Ovary (tissue), 7 donors: ENCODE measurements at regions not wholly inside any gene's neighbourhood (a gene's known extent, or its start where the extent isn't known, plus 50 kb on each side); places are given as distances from the start of the nearest gene placed in this dataset.

ENCODE experiments used
- DNase-seq, 5 donors: peaks; one replicate each; pipeline ENCODE4 v3.0.0-alpha.2; 2019 to 2020
- H3K27ac ChIP-seq, 2 donors: fragments of 200-600 bp; one replicate each; pipeline versions ENCODE4 v1.5.1 to v1.8.0; 2019 to 2022
- H3K27me3 ChIP-seq: fragments of 200-600 bp; one replicate; pipeline ENCODE4 v1.8.0; 2022
- H3K36me3 ChIP-seq: fragments of 200-600 bp; sonication (generic); one replicate; pipeline ENCODE4 v1.5.1; 2019
- H3K4me1 ChIP-seq: one replicate; pipeline ENCODE4 v1.8.1; 2013; ENCODE audit warnings: mild to moderate bottlenecking, moderate library complexity; ENCODE audit not compliant: insufficient read depth
- H3K4me3 ChIP-seq: fragments of 200-600 bp; sonication (generic); one replicate; pipeline ENCODE4 v1.5.1; 2017
- H3K9me3 ChIP-seq, 2 donors: fragments of 200-600 bp in 1 of 2; sonication (generic) in 1 of 2; one replicate each; pipeline versions ENCODE4 v1.5.1 to v1.8.1; 2013 to 2019; ENCODE audit warnings: mild to moderate bottlenecking in 1 of 2, moderate library complexity in 1 of 2
- EP300 ChIP-seq: sonication (generic); formaldehyde crosslinking; IDR thresholded peaks from one replicate; pipeline ENCODE4 v1.6.1; 2017; ENCODE audit warnings: antibody characterized with exemption
- POLR2A ChIP-seq: fragments of 450-650 bp; IDR thresholded peaks from one replicate; pipeline ENCODE4 v1.6.1; 2017; ENCODE audit warnings: antibody characterized with exemption, mild to moderate bottlenecking, moderate library complexity
- WGBS, 3 donors: extraction: QIAGEN DNeasy Blood & Tissue Kit in 1 of 3; methylation state at CpG; one replicate each; pipeline versions ENCODE4 v1.1.5 to v1.1.7; 2013 to 2017; 5-methylcytosine and 5-hydroxymethylcytosine counted together
- intact Hi-C, 4 donors: fragments of 100-400 bp; cut with DNase I; formaldehyde crosslinking; loops; one replicate each; pipeline versions ENCODE4 v1.11.0 to v1.15.1; 2022 to 2023
- TF ChIP-seq, protein P1 (sequence below), 3 donors: fragments of 450-650 bp in 2 of 3; fragments of 200-600 bp in 1 of 3; IDR thresholded peaks; one replicate each; pipeline versions ENCODE4 v1.5.1 to v1.8.0; 2016 to 2022; ENCODE audit warnings: antibody characterized with exemption in 3 of 3, mild to moderate bottlenecking in 1 of 3
- donor health status: DM: no; HTN: no; CAD: no; lungs with moderate emphysema.
- donor health status: DM: no; HTN: no; CAD: no.
- donor health status: Bipolar disorder and iron deficiency.
- donor health status: DM: no; HTN: no; CAD: no.
- donor health status: DM: yes; HTN: yes; CAD: no.

GRCh38 chr12:92432724-92433441 lies 269.9 kb upstream of the PLEKHG7 start:
- Histone ChIP-seq H3K36me3 (no peaks in the 10 kb centered on the region), H3K9me3 (no peaks in the 10 kb centered on the region), H3K4me1 (no peaks in the 10 kb centered on the region), H3K4me3 (no peak overlapping the region), H3K27ac (no peak overlapping the region), H3K27me3 (no peaks in the 10 kb centered on the region)
- WGBS, 3 donors: 76 to 87% (median 84%) methylated on average over 4 of the region's 4 CpGs
- no peak for DNase-seq
- intact Hi-C loops: no loop called here
- TF ChIP-seq POLR2A (no peak), EP300 (no peak)
- TF ChIP-seq, protein P1, sequence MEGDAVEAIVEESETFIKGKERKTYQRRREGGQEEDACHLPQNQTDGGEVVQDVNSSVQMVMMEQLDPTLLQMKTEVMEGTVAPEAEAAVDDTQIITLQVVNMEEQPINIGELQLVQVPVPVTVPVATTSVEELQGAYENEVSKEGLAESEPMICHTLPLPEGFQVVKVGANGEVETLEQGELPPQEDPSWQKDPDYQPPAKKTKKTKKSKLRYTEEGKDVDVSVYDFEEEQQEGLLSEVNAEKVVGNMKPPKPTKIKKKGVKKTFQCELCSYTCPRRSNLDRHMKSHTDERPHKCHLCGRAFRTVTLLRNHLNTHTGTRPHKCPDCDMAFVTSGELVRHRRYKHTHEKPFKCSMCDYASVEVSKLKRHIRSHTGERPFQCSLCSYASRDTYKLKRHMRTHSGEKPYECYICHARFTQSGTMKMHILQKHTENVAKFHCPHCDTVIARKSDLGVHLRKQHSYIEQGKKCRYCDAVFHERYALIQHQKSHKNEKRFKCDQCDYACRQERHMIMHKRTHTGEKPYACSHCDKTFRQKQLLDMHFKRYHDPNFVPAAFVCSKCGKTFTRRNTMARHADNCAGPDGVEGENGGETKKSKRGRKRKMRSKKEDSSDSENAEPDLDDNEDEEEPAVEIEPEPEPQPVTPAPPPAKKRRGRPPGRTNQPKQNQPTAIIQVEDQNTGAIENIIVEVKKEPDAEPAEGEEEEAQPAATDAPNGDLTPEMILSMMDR (IDR thresholded peaks at IDR 0.05): no peak

DNA sequence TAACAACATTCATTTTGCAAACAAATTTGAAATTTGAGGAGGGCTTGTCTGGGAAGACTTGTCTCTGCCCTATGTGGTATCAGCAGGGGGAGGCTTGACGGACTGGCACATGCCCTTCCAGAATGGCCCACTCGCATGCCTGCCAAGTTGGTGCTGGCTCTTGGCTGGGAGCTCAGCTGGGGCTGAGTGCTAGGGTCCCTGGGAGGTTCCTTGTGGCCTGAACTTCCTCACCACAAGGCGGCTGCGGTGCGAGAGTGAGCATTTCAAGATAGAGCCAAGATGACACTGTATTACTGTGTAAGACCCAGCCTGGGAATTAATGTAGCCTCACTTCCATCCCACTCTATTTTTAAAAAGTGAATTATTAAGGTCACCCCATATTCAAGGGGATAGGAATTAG lies 271.6 kb upstream of the PLEKHG7 start:
- intact Hi-C loops: no loop called here
- H3K27me3 ChIP-seq: no peaks in the 10 kb centered on the region
- no peak for DNase-seq
- TF ChIP-seq POLR2A (no peak), EP300 (no peak)
- TF ChIP-seq, protein P1 (IDR thresholded peaks at IDR 0.05): no peak
- H3K4me3 ChIP-seq: no peak overlapping the region
- H3K4me1 ChIP-seq: no peaks in the 10 kb centered on the region
- 89 to 98% (median 93%) methylated on average over 5 of the region's 5 CpGs for WGBS, 3 donors
- H3K36me3 ChIP-seq: no peaks in the 10 kb centered on the region
- no peaks in the 10 kb centered on the region for H3K9me3 ChIP-seq
- H3K27ac ChIP-seq: no peak overlapping the region

- intact Hi-C loops: no loop called here
- H3K4me1 ChIP-seq: peaks cover 3% of the 10 kb centered on the region
- H3K27ac ChIP-seq: no peak overlapping the region
- DNase-seq: no peak
- TF ChIP-seq POLR2A (no peak), EP300 (no peak)
- TF ChIP-seq, protein P1 (IDR thresholded peaks at IDR 0.05): no peak
- no peaks in the 10 kb centered on the region for H3K27me3 ChIP-seq
- H3K36me3 ChIP-seq: no peaks in the 10 kb centered on the region
- no peak overlapping the region for H3K4me3 ChIP-seq
- H3K9me3 ChIP-seq: no peaks in the 10 kb centered on the region
These were observed 276.5 kb upstream of the PLEKHG7 start for GRCh38 chr12:92426332-92426731.

DNA sequence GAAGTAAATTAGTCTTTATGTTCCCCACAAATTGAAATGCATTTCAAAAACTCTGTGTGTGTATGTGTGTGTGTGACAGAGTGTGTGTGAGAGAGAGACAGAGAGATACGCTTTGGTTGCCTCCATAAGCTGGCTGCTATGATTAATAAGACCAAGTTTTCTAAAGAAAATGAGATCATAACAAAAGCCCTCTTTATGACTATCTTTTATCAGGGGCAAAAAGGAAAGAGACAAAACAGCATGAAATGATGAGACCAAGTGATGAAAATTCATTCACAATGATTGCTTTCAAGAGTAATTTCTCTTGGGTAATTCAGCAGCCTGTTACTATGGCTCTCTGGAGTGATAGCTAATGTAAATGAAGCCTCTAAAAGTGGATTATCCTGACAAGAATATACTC lies 277.6 kb upstream of the PLEKHG7 start:
- Histone ChIP-seq H3K9me3 (no peaks in the 10 kb centered on the region), H3K36me3 (no peaks in the 10 kb centered on the region), H3K27me3 (no peaks in the 10 kb centered on the region), H3K4me1 (peaks cover 3% of the 10 kb centered on the region), H3K27ac (no peak overlapping the region), H3K4me3 (no peak overlapping the region)
- intact Hi-C loops: no loop called here
- TF ChIP-seq, protein P1 (IDR thresholded peaks at IDR 0.05): no peak
- no peak for TF ChIP-seq EP300
- no peak for DNase-seq
- 94 to 98% (median 97%) methylated on average over 1 of the region's 1 CpG for WGBS, 3 donors
